ENCODE measurements at regions not wholly inside any gene's neighbourhood (a gene's known extent, or its start where the extent isn't known, plus 50 kb on each side); places are given as distances from the start of the nearest gene placed in this dataset.

DNA sequence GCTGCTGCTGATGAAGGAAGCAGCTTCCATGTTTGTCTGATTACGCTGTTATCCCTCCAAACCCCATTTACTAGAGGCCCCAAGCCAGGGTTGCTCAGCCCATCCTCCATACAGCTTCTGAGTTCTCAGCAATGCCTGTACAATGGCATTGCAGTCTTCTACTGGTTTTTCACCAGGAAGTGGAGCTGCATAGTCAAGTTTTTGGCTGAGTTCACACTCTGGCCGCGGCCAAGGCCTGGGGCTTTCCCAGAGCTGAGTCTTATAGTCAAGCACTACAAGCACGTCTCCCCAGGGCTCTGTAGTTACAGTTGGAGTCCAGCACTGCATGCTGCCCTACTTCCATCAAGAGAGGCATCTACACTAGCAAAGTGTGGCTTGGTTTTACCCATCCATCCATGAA lies 182.5 kb downstream of the POU4F1 start:
- DNase-seq: no peak

DNA sequence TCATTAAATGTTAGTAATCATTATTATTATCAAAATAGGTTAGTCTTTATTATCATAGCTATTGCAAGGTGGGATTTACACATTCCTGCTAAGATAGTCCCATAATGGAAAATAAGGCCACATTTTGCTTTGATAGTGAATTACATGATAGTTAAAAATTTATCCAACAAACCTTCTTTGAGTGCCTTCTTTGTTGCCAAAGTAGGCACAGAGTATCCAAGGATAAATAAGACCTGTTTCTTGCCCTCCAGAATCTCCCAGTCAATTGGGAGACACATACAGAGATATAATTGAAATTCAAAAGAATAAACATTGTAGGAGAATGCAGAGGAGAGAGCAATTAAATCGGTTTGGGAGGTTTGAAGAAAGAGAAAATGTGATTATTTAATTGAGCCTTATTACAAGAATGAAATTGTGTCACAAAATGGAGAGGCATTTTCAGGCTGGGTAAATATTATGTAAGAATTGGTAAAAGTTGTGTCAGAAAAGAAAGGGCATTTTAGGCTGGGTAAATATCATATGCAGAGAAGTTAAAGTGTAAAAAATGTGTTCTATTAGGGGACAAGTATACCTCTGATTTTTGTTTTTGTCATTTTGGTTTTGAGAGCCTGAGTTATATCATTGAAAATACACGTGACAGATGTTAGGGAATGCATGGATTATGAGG lies 189.3 kb downstream of the POU4F1 start:
- DNase-seq: no peak

DNA sequence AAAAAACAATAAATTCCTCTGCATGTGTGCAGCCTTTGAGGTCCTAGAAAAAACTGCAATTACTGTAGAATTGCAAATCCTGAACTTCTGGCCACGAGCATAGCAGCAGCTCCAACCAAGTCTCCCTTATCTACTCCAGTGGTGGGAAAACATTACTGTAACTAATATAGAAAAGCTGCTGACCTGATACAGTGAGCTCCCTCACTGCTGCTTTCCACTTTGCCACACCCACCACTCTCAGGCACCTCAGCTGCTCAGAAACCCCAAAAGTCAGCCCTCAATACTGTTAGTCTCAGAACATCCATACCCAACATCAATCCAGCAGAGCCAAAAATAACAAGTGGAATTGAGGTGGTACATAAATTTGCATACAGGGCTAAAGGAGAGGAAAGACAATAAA lies 192.5 kb downstream of the POU4F1 start:
- DNase-seq: no peak

GRCh38 chr13:78410164-78410563 lies 193.2 kb downstream of the POU4F1 start:
- no peak for DNase-seq

DNA sequence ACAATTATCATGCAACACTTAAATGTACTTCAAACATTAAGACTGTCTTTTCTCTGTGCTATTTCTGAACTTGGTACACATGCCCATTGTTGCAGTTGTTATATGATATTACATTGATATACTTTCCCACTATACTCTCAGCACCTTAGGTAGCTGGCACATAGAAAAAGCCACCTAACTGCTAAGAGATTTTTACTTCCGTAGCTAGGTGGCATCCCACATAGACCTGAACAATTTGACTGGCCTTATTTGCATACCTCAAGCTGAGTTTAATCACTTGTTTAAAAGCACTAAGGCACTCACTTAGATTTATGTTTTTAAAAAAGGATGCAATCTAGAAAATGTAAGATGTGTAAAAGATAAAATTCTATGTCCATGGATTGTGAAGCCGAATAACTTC lies 194.2 kb downstream of the POU4F1 start:
- no peak for DNase-seq

- no peak for DNase-seq
Measured at GRCh38 chr13:78404846-78405360, 198.4 kb downstream of the POU4F1 start.

DNA sequence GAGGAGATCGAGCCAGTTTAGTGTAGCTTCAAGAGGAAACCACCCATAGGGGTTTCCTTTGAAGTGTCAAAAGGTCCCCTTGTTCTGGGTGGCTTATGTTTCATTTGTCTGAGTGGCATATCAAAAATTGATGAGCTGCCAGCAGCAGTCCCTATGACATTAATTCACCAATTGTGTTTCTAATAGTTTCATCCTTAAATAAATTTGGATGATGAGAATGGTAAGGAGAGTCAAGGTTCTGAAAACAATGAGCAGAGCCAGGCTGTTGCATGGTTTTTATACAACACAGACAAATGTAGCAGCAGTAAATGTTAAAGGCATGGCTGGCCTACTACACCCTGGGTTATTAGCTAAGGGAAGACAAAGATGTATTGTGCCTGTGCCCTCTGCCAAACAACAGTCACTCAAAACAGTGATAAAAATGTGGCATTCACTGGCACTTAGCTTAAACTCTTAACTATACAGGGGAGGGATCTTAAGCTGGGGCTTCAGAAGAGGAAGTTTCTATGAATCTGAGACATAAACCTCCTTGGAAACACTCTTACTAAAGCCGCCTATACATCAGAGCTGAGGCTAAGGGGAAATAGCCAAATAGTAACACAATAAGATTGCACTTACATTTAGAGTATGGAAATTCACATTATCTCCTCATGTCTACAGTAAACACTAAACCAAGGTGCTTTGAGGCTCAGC lies 200.5 kb downstream of the POU4F1 start:
- DNase-seq: no peak

DNA sequence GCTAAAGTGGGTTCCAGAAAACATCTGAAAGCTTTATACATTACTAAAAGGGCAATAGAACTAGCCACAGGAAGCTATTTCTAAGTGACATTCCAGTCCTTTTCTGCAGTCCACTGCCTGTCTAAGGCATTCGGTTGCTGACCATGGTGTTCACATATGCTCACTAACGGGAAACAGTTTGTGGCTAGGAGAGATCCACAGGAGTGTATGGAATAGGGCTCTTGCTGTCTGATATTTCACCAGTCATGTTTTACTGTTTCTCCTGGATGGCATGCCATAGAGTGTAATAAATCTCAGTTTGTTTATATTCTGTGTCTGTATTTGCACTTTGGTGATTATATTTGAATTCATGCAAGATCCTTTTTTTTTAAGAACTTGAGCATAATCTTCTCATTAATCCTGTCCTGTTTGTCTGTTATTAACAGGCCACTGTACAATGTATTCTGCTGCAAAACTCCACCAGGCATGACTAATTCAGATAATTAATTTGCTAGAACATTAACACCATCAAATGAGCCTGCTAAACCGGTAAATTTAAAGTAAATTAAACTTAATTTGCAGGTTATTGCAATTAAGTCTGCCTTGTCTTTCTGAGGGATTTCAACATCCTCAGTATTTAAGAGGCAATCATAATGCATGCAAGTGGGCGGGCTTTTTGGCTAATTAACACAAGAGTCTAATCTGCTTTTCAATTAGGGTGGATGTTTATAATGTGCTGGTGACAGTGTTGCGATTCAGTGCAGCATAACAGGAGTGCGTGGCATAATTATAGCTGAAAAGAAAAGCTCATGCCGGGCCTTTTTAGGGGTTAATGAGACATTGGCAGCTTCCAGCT lies 201.3 kb downstream of the POU4F1 start:
- DNase-seq: no peak

GRCh38 chr13:78398743-78399410 lies 204.5 kb downstream of the POU4F1 start:
- no peak for DNase-seq

DNA sequence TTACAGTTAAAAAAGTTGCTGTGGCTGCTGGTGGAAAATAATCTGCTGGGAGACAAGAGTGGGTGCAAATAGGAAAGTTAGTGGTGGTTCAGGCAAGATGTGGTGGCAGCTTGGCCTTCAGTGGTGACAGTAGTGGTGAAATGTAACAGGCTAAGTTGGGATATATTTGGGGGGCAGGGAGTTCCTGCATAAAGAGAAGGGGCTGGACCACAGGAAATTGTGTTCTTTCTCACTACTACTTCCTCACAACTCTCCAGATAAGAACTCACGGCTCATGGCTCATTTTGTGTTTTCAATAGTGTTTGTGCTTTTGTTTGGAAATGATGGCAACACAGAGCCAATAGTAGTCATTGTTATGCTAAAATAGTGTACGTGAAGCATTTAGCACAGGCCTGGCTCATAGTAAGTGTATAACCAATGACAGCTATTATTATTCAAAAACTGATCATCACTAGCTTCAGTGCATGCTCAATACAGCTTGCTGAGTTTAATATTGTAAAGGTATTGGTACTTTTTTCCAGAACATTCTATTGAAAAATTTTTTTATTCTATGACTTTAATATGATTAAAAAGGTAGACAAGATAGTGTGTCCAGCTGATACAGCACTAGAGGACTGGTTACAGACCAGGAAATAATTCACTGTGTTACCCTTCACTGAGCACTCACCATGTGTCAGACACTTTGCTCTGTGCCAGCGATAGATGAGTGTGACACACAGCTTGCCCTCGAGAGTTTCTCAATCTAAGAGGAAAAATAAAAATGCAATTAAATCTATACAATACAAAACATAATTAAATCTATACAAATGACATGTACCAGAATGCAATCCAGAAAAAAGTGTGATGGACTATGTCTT lies 209.8 kb downstream of the POU4F1 start:
- DNase-seq: no peak

- DNase-seq: no peak
Measured at GRCh38 chr13:78383899-78384298, 219.5 kb downstream of the POU4F1 start.

- DNase-seq: no peak
Measured at GRCh38 chr13:78383071-78383484, 220.3 kb downstream of the POU4F1 start.

DNA sequence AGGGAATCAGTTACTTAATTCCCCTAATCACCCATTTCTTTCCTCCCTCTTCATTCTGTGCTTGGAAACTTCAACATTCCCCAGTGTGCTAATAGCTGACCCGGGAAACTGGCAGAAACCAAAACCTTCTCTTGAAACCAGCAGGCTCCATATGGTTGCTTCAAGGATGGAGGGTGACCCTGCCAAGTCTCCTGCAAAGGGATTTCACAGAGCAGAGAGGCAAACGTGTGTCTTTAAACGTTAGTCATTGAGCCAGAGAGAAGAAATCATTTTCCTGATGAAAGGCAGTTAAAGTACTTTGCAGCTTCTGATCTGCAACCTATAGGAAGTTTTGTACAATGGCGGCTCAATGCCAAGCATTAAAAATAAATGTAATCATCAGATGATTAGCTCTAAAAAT lies 220.9 kb downstream of the POU4F1 start:
- DNase-seq: no peak

GRCh38 chr13:78376822-78377221 lies 226.5 kb downstream of the POU4F1 start:
- no peak for DNase-seq

DNA sequence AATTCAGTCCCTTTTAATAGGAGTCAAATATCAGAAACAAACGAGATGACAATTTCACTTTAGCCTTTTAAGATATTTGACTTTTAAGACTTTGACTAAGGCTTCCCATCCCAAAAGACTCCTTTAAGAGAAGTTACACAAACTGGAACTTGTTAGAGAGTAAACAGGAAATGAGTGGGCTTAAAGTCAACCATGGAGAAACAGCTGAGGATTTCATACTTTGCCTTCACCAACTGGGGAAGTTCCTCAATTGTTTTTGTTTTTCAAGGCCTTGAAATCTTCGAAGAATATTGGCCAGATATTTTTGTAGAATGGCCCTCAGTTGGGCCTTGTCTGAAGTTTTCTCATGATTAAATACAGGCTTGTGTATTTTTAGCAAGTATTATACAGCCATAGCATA lies 227.3 kb downstream of the POU4F1 start:
- DNase-seq: no peak

GRCh38 chr13:78372581-78372980 lies 230.8 kb downstream of the POU4F1 start:
- no peak for DNase-seq

DNA sequence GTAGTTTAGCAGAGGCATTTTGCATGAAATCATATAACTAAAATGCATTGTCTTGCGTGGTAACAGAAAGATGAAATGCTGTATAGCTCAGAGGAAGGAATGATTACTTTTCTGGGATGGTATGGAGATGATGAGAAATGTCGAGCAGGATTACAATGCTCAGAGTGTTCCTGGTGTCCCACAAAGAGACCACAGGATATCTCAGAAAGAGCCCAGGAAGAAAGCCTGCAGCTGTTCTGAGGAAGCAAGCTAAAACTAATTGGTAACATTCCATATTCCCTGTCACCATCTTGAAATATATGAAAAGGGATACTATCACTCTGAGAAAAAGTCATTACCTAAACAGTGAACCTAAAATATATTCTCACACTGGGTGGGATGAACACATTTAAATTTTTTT lies 233.1 kb downstream of the POU4F1 start:
- no peak for DNase-seq

DNA sequence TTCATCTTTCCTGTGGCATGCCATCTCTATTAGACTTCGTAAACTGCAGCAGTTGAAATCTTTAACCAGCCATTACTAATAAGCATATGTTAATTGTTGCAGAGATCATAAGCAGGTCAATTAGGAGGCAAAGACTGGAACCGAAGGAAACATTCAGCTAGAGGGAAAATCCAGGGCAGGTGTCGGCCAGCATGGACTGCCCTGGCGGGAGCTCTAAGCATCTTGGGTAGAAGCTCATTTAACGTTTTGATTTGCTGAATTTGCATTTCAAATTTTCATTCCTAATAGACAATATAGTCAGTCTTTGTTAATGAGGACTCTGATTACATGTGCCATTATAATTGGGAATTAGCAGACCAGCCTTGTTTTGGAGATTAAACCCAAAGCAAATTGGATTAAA lies 238.6 kb downstream of the POU4F1 start:
- no peak for DNase-seq

DNA sequence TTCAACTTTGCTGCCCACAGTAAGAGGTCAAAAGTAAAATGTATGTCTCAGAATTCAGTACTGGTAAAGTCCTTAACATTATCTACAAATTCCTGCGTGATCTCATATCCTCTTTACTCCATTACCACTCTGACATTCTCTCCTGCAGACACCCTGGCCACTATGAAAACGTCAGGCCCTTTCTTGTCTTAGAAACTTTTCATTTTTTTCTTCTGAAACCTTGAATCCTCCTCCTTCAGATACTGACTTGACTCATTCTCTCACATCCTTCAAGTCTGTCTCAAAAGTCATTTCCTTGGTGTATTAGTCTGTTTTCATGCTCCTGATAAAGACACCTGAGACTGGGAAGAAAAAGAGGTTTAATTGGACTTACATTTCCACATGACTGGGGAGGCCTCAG lies 262.3 kb downstream of the POU4F1 start:
- no peak for DNase-seq

GRCh38 chr13:78339927-78340326 lies 263.4 kb downstream of the POU4F1 start:
- no peak for DNase-seq

- no peak for DNase-seq
Measured at GRCh38 chr13:78334059-78334458, 269.3 kb downstream of the POU4F1 start.

DNA sequence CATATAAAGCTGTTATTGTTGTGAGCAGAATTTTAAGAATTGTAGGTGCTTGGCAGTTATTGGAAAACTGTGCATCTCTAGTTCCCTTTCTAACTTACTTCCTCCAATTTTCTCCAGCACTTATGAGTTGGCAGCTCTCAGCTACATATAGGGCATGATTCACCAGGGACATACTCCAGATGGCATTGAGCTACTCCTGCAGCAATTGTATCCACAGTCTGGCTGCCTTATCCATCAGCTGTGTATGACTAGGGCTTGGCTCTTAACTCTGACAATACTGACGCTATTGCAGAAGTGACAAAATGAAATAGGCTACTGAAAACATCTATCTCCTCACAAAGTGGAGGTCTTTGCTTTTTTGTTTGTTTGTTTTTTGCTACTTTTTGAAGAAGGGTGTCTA lies 276.7 kb downstream of the POU4F1 start:
- no peak for DNase-seq
